Muscle layer of duodenum (tissue), 2 donors: ENCODE measurements at regions not wholly inside any gene's neighbourhood (a gene's known extent, or its start where the extent isn't known, plus 50 kb on each side); places are given as distances from the start of the nearest gene placed in this dataset.
"Not testable (repeated sequence)": the region's sequence is repeated elsewhere in the genome, so short reads cannot be mapped to it uniquely, and the experiment has no call there.

Experiments
- H3K27ac ChIP-seq: one replicate; pipeline ENCODE4 v1.7.0; 2013; ENCODE audit warnings: mild to moderate bottlenecking, low read length
- H3K27me3 ChIP-seq: one replicate; pipeline ENCODE4 v1.7.0; 2013; ENCODE audit warnings: low read depth, mild to moderate bottlenecking, control low read depth, low read length
- H3K36me3 ChIP-seq, 2 donors: one replicate each; pipeline ENCODE4 v1.7.0; 2013; ENCODE audit warnings: low read length in 2 of 2, control low read depth in 1 of 2, mild to moderate bottlenecking in 1 of 2; ENCODE audit not compliant: insufficient read depth in 2 of 2, control insufficient read depth in 1 of 2
- H3K4me1 ChIP-seq, 2 donors: one replicate each; pipeline ENCODE4 v1.7.0; 2013; ENCODE audit warnings: low read length in 2 of 2, mild to moderate bottlenecking in 2 of 2, control low read depth in 1 of 2, moderate library complexity in 1 of 2; ENCODE audit not compliant: insufficient read depth in 2 of 2, control insufficient read depth in 1 of 2
- H3K4me3 ChIP-seq, 2 donors: one replicate each; pipeline ENCODE4 v1.7.0; 2013; ENCODE audit warnings: low read length in 2 of 2, low read depth in 1 of 2, mild to moderate bottlenecking in 1 of 2
- H3K9me3 ChIP-seq, 2 donors: one replicate each; pipeline ENCODE4 v1.7.0; 2013; ENCODE audit warnings: low read length in 2 of 2, control low read depth in 1 of 2, mild to moderate bottlenecking in 1 of 2; ENCODE audit not compliant: control insufficient read depth in 1 of 2
- donor health status: healthy.

- H3K27ac ChIP-seq, H3K36me3 ChIP-seq, H3K9me3 ChIP-seq, H3K4me1 ChIP-seq, H3K4me3 ChIP-seq, H3K27me3 ChIP-seq: not testable (repeated sequence)
Observed at GRCh38 chr7:55743454-55743717, 119.2 kb downstream of the SEPTIN14 start.

- H3K27ac ChIP-seq, H3K4me3 ChIP-seq, H3K36me3 ChIP-seq, H3K27me3 ChIP-seq, H3K9me3 ChIP-seq, H3K4me1 ChIP-seq: not testable (repeated sequence)
Observed at GRCh38 chr7:55742651-55743453, 119.7 kb downstream of the SEPTIN14 start.

- not testable (repeated sequence) for H3K36me3 ChIP-seq, H3K27me3 ChIP-seq, H3K4me3 ChIP-seq, H3K9me3 ChIP-seq, H3K27ac ChIP-seq, H3K4me1 ChIP-seq
Observed at GRCh38 chr7:55741721-55742631, 120.6 kb downstream of the SEPTIN14 start.

GRCh38 chr7:55740633-55741250 is 121.8 kb downstream of the SEPTIN14 start:
- H3K27ac ChIP-seq, H3K9me3 ChIP-seq, H3K4me3 ChIP-seq, H3K27me3 ChIP-seq, H3K4me1 ChIP-seq, H3K36me3 ChIP-seq: not testable (repeated sequence)

- not testable (repeated sequence) for H3K27ac ChIP-seq, H3K4me3 ChIP-seq, H3K36me3 ChIP-seq, H3K27me3 ChIP-seq, H3K9me3 ChIP-seq, H3K4me1 ChIP-seq
Observed at GRCh38 chr7:55740053-55740452, 122.5 kb downstream of the SEPTIN14 start.

GRCh38 chr7:55736641-55737221 is 125.8 kb downstream of the SEPTIN14 start:
- H3K4me3 ChIP-seq, H3K27ac ChIP-seq, H3K27me3 ChIP-seq, H3K4me1 ChIP-seq, H3K36me3 ChIP-seq, H3K9me3 ChIP-seq: not testable (repeated sequence)

GRCh38 chr7:55733241-55734140 is 129.1 kb downstream of the SEPTIN14 start:
- Histone ChIP-seq H3K36me3 (no peaks in the 10 kb centered on the region), H3K4me1 (no peaks in the 10 kb centered on the region), H3K4me3 (no peak overlapping the region), H3K27ac (no peak overlapping the region), H3K27me3 (no peaks in the 10 kb centered on the region), H3K9me3 (no peaks in the 10 kb centered on the region)

GRCh38 chr7:55731931-55732330 is 130.6 kb downstream of the SEPTIN14 start:
- H3K27me3 ChIP-seq = no peaks in the 10 kb centered on the region
- no peaks in the 10 kb centered on the region for H3K36me3 ChIP-seq
- H3K4me1 ChIP-seq = no peaks in the 10 kb centered on the region
- H3K9me3 ChIP-seq = no peaks in the 10 kb centered on the region
- H3K27ac ChIP-seq = no peak overlapping the region
- H3K4me3 ChIP-seq = no peak overlapping the region

GRCh38 chr7:55730197-55730596 is 132.4 kb downstream of the SEPTIN14 start:
- no peaks in the 10 kb centered on the region for H3K27me3 ChIP-seq
- H3K4me3 ChIP-seq = no peak overlapping the region
- H3K9me3 ChIP-seq = no peaks in the 10 kb centered on the region
- H3K36me3 ChIP-seq = no peaks in the 10 kb centered on the region
- H3K4me1 ChIP-seq = no peaks in the 10 kb centered on the region
- no peak overlapping the region for H3K27ac ChIP-seq

- Histone ChIP-seq H3K27me3 (no peaks in the 10 kb centered on the region), H3K9me3 (no peaks in the 10 kb centered on the region), H3K36me3 (no peaks in the 10 kb centered on the region), H3K4me3 (no peak overlapping the region), H3K27ac (no peak overlapping the region), H3K4me1 (no peaks in the 10 kb centered on the region)
Observed at GRCh38 chr7:55723621-55723941, 139.0 kb downstream of the SEPTIN14 start.
